ENCODE measurements at regions not wholly inside any gene's neighbourhood (a gene's known extent, or its start where the extent isn't known, plus 50 kb on each side); places are given as distances from the start of the nearest gene placed in this dataset.

- TF ChIP-seq RAD51 (IDR thresholded peaks at IDR 0.05; ENCODE audit: borderline replicate concordance, low read depth) (peak; percentile 26; the same call in 1 of the 2 replicates), MAFK (IDR thresholded peaks at IDR 0.05; ENCODE audit: low read length) (peak; percentile 61), NFE2 (IDR thresholded peaks at IDR 0.05; ENCODE audit: low read depth) (peak; percentile 58), ZNF639 (CRISPR knock-in tag; conservative IDR thresholded peaks at IDR 0.05 in 1 of 2, IDR thresholded peaks at IDR 0.05 in 1 of 2) (peak in 1 of 2 experiments; percentile 39; a peak in 1 of 4 replicates), DPF2 (IDR thresholded peaks at IDR 0.05) (0 out of 2 replicates have a peak, but pooled peaks have one; percentile 38), HDAC8 (tag; IDR thresholded peaks at IDR 0.05) (no peak), EHMT2 (IDR thresholded peaks at IDR 0.05) (peak; percentile 89), NR2C2 (CRISPR knock-in tag; IDR thresholded peaks at IDR 0.05) (no peak), NR2C2 (tag; IDR thresholded peaks at IDR 0.05) (no peak), CREBBP (IDR thresholded peaks at IDR 0.05; ENCODE audit: low read depth, low read length) (no peak), FOXK1 (CRISPR knock-in tag; IDR thresholded peaks at IDR 0.05; ENCODE audit: borderline replicate concordance) (no peak), HDAC2 (IDR thresholded peaks at IDR 0.05) (peak; percentile 32; the same call in 1 of the 2 replicates), NR4A1 (CRISPR knock-in tag; IDR thresholded peaks at IDR 0.05) (no peak), NR4A1 (tag; IDR thresholded peaks at IDR 0.05) (0 out of 2 replicates have a peak, but pooled peaks have one; percentile 35), FOSL1 (tag; conservative IDR thresholded peaks at IDR 0.05) (peak; percentile 49), C11orf30 (IDR thresholded peaks at IDR 0.05; ENCODE audit: low read depth) (peak; percentile 78), RFX1 (IDR thresholded peaks at IDR 0.05) (peak; percentile 57)
Observed at GRCh38 chr1:212205843-212206242, 79.4 kb upstream of the PPP2R5A start (continued).
